NOMO-1 treated with DMSO at 0.1 percent for 48 hours (cell line): ENCODE measurements at regions not wholly inside any gene's neighbourhood (a gene's known extent, or its start where the extent isn't known, plus 50 kb on each side); places are given as distances from the start of the nearest gene placed in this dataset.
"Not testable (repeated sequence)": the region's sequence is repeated elsewhere in the genome, so short reads cannot be mapped to it uniquely, and the experiment has no call there.

Experiments used
- DNase-seq: peaks from one replicate; lab custom pipeline; 2025; ENCODE audit not compliant: unreplicated experiment; lab: John Stamatoyannopoulos, UW

DNA sequence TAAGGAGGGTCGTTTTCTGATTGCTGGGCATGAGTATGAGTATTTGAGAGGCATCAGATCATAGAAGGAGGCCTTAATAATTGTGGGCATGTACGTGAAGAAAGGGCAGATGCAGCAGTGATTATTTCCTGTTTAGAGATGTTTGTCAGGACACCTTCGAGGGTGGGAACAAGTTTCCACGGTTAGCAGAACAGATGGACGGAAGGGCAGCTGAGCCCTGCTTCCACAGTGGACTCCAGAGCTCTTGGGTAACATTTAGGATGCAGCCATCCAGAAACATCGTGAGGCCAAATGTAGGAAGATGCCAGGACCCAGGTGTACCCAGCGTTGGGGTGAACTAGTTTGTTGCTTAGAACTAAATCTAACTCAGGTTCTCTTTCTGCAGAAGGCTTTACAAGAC lies 231.3 kb upstream of the FAT1 start:
- no peak for DNase-seq

DNA sequence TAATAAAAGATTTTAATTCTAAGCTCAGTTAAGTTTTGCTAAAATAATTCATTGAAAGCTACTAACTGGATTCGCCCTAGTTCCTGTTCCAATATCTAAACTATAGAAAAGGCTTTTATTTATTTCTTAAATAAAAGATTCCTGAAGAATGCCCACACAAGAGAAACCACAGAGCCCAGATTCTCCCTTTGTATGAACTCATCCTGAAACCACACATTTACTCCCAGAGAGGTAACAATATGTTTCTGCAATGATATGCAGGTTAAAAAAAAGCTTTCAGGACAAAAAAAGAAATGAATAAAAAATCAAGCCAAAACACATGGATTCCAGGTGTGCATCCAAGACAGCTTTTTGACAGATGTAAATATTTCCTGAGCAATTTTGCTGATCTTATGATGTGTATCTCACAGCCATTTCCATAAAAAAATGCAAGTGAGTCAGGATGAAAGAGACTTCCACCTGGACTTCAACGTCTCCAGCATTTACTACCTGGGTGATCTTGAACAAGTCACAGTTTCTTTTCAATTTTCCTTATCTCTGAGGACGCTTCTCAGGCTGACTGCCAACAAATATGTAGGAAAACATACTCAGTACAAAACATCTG lies 234.4 kb upstream of the FAT1 start:
- no peak for DNase-seq

- DNase-seq, result no peak
These were observed 235.2 kb upstream of the FAT1 start for GRCh38 chr4:186958726-186959350.

GRCh38 chr4:186979961-186980745 lies 256.5 kb upstream of the FAT1 start:
- peak; percentile 88 for DNase-seq

- DNase-seq, result no peak
These were observed 257.5 kb upstream of the FAT1 start for GRCh38 chr4:186981161-186981560.

- DNase-seq, result no peak
These were observed 258.5 kb upstream of the FAT1 start for GRCh38 chr4:186982160-186982559.

DNA sequence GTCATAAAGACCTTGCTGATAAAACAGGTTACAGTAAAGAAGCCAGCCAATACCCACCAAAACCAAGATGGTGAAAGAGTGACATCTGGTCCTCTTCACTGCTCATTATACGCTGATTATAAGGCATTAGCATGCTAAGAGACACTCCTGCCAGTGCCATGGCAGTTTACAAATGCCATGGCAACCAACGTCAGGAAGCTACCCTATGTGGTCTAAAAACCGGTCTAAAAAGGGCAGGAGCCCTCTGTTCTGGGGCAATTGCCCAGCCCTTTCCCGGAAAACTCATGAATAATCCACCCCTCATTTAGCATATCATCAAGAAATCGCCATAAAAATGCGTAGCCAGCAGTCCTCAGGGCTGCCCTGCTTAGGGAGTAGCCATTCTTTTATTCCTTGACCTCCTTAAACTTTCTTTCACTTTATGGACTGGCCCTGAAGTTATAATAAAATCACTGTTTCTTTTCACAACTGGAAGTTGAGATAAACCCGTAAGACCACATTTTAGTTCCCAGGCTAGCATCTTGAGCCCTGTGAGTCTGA lies 260.5 kb upstream of the FAT1 start:
- no peak for DNase-seq

GRCh38 chr4:186999686-187000085 lies 276.0 kb upstream of the FAT1 start:
- DNase-seq, result no peak

DNA sequence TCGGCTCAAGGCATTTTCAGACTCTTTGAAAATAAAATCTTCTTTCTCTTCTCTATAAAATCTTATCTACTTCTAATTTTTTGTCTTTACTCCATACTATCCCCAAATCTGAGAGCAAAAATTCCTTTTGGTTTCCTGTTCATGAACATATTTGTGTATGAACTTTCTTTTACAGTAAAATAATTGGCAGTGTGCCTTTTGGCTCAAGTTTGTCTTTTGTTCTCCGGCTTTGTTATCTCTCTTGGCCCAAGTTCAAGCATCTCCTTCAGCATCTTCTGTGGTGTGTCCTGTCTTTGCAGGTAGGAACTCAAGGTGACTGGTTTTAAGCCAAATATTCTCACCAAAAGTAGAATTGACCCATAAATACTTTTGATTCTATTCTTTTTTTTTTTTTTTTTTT lies 276.6 kb upstream of the FAT1 start:
- no peak for DNase-seq

DNA sequence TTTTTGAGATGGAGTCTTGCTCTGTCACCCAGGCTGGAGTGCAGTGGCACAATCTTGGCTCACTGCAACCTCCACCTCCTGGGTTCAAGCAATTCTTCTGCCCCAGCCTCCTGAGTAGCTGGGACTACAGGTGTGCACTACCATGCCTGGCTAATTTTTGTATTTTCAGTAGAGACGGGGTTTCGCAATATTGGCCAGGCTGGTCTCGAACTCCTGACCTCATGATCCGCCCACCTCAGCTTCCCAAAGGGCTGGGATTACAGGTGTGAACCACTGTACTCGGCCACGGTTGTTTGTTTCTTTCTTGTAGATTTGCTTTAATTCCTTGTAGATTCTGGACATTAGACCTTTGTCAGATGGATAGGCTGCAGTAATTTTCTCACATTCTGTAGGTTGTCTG lies 278.5 kb upstream of the FAT1 start:
- DNase-seq, result not testable (repeated sequence)

DNA sequence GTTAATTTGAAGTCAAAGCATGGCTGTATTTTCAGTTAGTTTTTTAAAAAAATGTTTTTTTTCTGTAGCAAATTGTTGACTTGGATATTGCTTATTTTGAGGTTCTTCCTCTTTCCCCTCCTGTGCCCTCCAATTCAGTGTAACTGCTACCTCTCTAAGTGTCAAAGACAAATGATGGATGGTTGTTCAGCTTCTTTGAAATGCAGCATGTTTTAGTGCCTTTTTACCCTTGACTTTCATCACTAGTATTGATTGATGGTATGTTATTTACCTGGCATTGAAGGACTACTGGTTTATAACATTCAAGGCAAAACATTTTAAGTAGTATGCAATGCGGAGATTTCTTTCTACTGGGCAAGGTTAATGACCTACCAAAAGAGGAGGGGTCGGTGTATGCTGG lies 281.0 kb upstream of the FAT1 start:
- no peak for DNase-seq

DNA sequence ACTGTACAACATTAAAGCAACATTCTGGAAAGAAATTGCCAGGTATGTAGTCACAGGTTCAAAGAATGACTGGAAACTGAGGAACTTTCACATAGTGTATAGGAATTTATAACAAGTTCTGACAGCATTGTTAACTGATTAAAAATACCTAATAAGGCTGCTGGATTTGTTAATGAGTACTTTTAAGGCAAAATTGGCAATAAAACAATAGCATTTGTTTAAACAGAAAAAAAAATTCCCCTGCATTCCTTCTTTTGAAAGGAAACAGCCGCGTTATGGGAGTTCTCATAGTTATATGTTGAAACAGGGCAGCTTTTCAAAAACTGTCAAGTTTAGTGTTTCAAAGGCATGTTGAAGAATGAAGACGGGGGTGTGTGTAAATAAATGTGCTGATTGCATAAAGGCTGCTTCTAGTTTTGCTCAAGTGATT lies 282.5 kb upstream of the FAT1 start:
- no peak for DNase-seq

DNA sequence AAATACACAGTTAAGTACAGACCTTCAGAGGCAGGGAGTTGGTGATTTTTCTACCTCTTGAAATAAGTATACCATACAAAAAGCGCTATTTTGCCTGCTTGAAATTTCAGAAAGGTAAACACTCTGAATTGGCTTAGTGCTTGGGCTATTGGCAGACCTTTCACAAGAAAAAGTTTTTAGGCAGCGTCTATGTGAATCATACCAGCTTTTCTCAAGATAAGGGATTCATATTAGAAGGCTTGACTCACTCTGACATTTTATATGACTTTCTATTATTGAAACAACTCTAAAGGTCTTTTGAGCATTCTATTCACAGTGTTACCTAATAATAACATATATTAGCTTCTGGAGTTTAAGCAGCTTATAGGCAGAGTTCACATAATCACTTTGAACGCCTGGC lies 286.4 kb upstream of the FAT1 start:
- DNase-seq, result no peak

DNA sequence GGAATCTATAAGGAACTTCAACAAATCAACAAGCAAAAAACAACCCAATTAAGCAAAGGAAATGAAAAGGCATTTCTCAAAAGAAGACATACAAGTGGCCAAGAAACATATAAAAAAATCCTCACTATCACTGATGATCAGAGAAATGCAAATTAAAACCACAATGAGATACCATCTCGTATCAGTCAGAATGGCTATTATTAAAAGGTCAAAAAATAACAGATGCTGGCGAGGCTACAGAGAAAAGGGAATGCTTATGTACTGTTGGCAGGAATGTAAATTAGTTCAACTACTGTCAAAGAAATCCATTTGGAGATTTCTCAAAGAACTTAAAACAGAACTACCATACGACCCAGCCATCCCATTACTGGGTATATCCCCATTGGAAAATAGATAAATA lies 292.4 kb upstream of the FAT1 start:
- DNase-seq, result no peak

- no peak for DNase-seq
These were observed 293.5 kb upstream of the FAT1 start for GRCh38 chr4:187017147-187017546.

GRCh38 chr4:187019896-187020295 lies 296.2 kb upstream of the FAT1 start:
- DNase-seq, result no peak

DNA sequence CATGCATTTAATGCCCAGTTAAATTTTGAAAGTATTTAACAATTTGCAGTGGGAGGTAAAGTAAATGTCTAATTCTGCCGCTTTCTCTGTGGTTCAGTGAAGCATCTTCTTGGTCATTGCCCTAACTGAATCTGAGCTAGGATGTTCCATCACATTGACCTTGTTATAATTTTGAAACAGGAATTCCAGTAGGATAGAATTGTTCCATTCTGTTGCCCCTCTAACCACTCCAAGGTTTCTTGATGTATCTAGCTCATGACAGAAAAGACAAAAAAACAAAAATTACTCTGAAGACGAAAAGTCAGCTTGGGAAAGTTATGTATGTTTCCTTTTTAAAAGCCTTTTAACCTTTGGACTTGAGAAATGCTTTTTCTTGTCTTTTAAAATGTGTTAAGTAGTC lies 297.0 kb upstream of the FAT1 start:
- DNase-seq, result no peak

GRCh38 chr4:187021436-187022205 lies 298.0 kb upstream of the FAT1 start:
- DNase-seq, result no peak

GRCh38 chr4:187027272-187027671 lies 303.6 kb upstream of the FAT1 start:
- DNase-seq, result no peak

- DNase-seq, result no peak
These were observed 318.6 kb upstream of the FAT1 start for GRCh38 chr4:187042251-187042650.

DNA sequence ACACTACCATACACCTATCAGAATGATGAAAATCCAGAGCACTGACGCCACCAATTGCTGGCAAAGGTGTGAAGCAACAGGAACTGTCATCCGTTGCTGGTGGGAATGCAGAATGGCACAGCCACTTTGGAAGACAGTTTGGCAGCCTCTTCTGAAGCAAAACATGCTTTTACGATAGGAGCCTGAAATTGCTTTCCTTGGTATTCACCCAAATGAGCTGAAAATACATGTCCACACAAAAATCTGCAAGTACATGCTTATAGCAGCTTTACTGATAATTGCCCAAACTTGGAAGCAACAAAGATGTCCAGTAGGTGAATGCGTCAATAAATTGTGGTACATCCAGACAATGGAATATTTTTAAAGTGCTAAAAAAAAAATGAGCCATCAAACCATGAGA lies 322.8 kb upstream of the FAT1 start:
- no peak for DNase-seq
